Dermis microvascular lymphatic vessel endothelial cell (primary cell): ENCODE measurements at regions not wholly inside any gene's neighbourhood (a gene's known extent, or its start where the extent isn't known, plus 50 kb on each side); places are given as distances from the start of the nearest gene placed in this dataset.
"Not testable (repeated sequence)": the region's sequence is repeated elsewhere in the genome, so short reads cannot be mapped to it uniquely, and the experiment has no call there.

Experiments used
- DNase-seq, 2 donors: peaks; one replicate each; pipeline versions ENCODE4 v3.0.0 to v3.0.0-alpha.2; 2010; ENCODE audit warnings: low read depth in 2 of 2

- DNase-seq, result no peak
Observed at GRCh38 chr20:51306081-51306480, 236.4 kb downstream of the NFATC2 start.

GRCh38 chr20:51305316-51306052 is 237.0 kb downstream of the NFATC2 start:
- no peak for DNase-seq

DNA sequence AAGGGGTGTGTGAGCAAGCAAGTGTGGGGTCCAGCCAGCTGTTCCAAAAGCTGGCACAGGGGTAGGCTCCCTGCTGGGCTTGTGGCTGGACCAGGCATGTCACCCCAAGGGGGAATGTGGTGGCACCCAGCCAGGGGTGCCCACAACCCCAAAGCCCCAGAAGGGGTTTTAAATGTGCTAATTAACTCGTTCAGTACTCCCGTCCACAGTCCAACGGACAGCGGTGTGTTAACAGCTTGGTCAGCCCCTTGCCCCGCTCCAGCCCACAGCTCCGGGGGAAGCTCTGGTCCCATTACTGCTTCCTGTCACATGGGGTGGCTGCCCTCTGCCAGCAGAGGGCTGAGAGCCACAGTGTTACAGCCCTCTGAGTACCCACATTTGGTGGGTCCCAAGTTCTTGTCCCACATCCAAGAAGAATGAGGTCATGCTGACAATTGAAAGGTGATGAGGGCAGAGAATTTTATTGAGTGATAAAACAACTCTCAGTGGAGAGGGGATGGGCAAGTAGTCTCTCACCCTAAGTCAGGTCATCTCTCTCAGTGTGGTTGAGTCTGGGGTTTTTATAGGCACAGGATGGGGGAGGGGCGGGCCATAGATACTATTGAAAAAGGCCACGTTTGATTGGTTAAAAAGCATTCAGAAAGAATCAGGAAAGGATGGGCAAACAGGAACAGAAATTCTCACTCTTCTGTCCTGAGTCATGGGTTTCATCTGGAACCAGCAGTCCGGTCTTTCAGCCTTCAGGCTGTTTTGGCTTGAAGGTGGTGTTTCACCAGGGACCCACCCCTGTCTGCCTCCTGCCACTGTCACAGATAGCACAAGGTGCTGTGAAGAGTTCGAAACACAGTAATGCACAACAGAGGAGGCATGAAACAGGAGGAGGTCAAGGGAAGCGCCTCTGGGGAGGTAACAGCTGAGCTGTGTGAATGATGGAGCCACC is 238.5 kb downstream of the NFATC2 start:
- no peak for DNase-seq

DNA sequence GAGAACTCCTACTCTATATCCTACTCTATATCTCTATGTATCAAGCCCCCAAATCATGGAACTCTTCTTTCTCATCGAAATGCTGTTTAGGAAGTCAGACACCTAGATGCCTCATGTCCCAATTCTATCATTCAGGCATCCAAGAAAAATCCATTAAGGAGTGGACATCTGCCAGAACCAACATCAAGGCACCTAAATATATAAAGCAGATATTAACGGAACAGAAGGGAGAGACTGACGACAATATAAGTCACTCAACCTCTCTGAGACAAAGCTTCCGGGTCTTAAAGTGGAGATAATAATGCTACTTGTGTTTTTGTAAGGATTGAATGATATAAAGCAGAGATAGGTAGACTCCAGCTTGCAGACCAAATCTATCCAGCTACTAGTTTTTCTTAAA is 241.5 kb downstream of the NFATC2 start:
- DNase-seq, result no peak

DNA sequence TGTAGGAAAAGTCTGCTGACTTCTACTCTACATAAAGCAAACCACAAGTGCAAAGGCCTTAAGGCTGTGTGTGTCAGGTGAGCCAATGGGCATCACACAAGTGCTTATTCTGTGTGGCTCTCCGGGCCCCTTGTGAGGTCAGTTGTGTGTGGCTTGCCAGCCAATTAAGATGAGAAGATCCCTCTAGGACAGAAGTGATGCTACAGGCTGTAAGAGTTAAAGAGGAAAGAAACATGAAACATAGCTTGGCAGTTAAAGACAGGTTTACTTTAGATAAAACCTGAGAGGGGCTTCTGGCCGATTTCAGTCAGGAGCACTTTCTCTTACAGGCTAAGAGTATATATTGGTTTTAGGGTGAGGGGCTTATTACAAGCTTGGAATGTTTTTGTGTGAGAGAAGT is 242.4 kb downstream of the NFATC2 start:
- no peak for DNase-seq

DNA sequence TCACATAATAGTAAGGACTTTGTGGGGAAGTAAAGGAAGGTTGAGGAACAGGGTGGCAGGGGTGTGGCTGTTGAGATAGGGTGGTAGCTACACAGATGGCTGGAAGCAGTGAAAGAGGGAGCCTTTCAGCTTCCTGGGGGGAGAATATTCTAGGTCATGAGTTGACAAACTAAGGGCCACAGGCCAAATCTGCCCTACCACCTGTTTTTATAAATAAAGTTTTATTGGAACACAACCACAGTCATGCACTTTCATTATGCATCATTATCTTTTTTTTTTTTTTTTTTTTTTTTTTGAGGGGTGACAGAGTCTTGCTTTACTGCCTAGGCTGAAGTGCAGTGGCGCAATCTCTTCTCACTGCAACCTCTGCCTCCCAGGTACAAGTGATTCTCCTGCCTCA is 243.1 kb downstream of the NFATC2 start:
- DNase-seq, result no peak

GRCh38 chr20:51298141-51298749 is 244.3 kb downstream of the NFATC2 start:
- peak in 1 of 2 donors; percentile 22 for DNase-seq

GRCh38 chr20:51287628-51288413 is 254.7 kb downstream of the NFATC2 start:
- no peak for DNase-seq

- DNase-seq, result no peak
Observed at GRCh38 chr20:51286758-51287157, 255.8 kb downstream of the NFATC2 start.

- no peak for DNase-seq
Observed at GRCh38 chr20:51285684-51286083, 256.8 kb downstream of the NFATC2 start.

GRCh38 chr20:51284871-51285270 is 257.6 kb downstream of the NFATC2 start:
- no peak for DNase-seq

- DNase-seq, result no peak
Observed at GRCh38 chr20:51284176-51284575, 258.3 kb downstream of the NFATC2 start.

DNA sequence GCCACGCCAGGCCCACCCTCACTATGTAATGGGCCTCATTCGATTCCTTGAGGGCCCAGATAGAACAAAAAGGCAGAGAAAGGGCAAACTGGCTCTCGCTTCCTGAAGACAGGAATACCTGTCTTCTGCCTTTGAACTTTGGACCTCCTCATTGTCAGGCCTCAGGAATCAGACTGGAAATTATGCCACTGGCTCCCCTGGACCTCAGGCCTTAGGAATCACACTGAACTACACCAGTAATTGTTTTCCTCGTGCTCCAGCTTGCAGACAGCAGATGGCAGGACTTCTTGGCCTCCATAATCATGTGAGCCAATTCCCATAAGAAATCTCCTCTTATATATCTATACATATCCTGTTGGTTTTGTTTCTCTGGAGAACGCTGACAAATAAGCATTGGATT is 258.6 kb upstream of the KCNG1 start:
- no peak for DNase-seq

DNA sequence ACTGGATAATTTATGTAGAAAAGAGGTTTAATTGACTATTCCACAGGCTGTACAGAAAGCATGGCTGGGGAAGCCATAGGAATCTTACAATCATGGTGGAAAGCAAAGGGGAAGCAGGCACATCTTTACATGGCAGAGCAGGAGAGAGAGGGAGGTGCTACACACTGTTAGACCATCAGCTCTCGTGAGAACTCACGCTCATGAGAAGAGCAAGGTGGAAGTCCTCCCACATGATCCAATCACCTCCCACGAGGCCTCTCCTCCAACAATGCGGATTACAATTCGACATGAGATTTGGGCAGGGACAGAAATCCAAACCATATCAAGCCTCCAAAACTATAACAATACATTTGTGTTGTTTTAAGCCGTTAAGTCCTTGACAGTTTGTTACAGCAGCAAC is 257.1 kb upstream of the KCNG1 start:
- no peak for DNase-seq

DNA sequence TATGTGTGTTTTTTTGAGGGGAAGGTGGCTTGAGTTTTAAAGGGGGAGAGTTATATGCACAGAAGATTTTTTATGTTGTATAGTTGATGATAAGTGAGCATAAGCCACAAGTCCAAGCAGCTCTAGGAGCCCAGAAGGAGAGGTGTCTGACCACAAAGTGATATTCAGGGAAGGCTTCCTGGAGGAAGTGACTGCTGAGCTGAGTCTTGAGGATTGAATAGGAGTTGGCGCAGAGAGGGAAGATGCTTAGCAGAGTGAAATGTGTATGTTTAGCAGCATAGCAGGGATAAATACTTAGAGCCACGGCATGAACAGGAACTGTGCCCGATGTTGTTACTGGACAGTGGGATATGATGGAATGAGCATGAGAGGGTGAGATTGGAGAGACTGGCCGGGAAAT is 255.1 kb upstream of the KCNG1 start:
- no peak for DNase-seq

- no peak for DNase-seq
Observed at GRCh38 chr20:51276296-51276695, 253.4 kb upstream of the KCNG1 start.

DNA sequence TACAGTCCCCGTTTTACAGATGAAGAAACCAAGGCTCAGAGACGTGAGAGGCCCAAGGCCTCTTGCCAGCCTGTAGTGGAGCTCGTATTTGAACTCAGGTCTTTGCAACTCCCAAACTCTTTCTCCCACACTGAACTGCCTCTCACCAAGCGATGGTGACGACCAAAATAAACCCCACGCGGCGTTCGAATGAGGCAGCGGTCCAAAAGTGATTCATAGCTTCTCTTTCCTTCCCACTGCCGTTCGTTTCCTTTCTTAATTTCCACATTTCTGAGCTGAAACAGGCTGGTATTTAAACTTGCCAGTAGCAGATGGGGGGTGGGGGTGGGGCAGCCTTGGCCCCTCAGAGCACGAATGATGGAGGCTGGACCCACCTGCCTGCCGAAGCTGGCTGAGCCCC is 252.9 kb upstream of the KCNG1 start:
- DNase-seq, result peak in 1 of 2 donors; percentile 19

DNA sequence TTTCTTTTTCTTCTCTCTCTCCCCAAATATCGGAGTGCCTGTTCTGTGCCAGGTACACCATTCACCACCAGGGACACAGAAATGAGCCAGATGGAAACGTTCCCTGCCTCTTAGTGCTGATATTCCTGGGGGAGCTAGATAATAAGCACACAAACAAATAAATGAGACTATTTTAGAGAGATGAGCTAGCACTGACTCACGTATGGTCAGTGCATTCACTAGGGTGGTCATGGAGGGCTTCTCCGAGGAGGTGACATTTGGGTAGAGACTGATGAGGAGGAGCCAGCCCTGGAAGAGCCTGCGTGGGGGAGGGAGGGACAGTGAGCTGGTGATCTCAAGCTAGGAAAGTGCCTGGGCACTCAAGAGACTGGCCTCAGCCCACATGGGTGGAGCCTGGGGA is 252.3 kb upstream of the KCNG1 start:
- no peak for DNase-seq

GRCh38 chr20:51272401-51272800 is 249.5 kb upstream of the KCNG1 start:
- no peak for DNase-seq

DNA sequence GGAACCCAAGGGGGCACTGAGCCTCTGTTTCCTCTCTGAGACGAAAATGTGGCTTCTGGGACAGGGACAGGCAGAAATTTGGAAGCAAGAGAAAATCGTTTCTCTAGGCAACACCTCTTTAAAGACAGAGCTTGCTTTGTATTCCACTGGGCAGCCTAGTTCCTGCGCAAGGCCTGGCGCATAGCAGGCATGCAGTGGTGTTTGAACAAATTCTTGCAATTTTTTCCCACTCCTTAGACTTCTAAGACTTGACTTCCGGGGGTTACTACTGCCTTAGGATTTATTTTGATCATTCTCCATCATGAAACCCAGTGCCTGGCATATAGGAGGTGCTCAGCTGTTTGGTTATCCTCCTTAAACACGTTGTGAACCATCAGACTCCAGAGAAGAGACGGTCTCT is 249.0 kb upstream of the KCNG1 start:
- DNase-seq, result no peak

DNA sequence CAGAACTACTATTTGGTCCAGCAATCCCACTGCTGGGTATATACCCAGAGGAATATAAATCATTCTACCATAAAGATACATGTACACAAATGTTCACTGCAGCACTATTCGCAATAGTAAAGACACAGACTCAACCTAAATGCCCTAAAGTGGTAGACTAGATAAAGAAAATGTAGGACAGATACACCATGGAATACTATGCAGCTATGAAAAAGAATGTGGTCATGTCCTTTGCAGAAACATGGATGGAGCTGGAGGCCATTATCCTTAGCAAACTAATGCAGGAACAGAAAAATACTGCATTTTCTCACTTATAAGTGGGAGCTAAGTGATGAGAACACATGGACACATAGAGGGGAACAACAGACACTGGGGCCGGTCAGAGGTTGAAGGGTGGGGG is 248.4 kb upstream of the KCNG1 start:
- not testable (repeated sequence) for DNase-seq

DNA sequence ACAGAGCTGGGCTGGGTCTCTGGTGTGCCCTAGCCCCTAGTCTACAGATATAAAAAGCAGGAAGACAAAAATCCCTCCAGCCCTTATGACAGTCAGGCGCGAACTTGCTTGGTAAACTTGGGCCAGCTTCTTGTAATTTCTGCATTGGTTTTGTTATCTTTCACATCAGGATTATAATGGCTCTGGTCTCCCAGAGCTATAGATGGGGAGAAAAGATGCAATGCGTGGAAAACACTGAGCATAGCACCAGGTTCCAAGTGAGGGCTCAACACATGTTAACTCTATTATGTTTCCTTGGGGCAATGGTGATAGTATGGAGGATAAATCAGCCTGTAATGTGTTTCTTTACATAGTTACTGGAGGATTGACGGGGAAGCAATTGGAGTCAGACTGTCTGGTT is 246.8 kb upstream of the KCNG1 start:
- no peak for DNase-seq
